GM21528 (cell line): ENCODE measurements at regions not wholly inside any gene's neighbourhood (a gene's known extent, or its start where the extent isn't known, plus 50 kb on each side); places are given as distances from the start of the nearest gene placed in this dataset.
"Not testable (repeated sequence)": the region's sequence is repeated elsewhere in the genome, so short reads cannot be mapped to it uniquely, and the experiment has no call there.

Experiments used
- ATAC-seq: cut with Tn5 transposase; IDR thresholded peaks from one replicate; pipeline ENCODE4 v1.9.1; 2021; ENCODE audit warnings: mild to moderate bottlenecking, moderate library complexity; ENCODE audit not compliant: unreplicated experiment, low FRiP score

DNA sequence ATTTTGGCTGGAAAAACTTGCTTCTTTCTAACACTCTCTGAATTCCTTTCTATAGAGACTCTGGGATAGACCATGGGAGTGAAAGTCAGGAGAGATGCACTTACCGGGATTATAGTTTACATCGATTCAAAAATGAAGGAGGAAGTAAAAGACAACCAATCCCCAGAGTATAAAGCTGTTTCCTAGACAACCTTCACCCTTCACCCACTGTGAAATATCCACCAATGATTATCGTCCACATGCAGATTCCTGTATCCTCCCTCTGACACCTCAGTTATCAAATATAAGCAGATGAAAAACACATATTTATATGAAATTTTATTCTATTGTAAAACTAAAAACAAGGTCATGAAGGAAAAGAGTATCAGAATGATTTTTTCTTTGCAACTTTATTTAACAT is 258.8 kb upstream of the GK2 start:
- ATAC-seq = no peak

DNA sequence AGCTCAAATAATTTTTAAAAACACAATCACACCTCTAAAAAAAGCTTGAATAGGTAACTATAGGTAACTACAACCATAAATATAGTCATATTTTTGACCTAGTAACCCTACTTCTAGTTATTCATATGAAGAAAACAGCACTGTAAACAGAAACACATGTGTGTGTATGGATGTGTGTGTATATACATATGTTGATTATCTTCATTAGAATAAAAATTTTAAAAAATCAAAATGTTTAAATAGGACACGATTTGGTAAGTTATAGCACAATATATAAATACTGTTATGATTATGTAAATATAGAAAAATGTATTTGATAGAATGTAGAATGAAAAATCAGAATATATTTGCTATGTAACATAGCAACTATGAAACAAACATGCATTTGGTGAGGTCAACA is 258.1 kb upstream of the GK2 start:
- ATAC-seq = no peak

DNA sequence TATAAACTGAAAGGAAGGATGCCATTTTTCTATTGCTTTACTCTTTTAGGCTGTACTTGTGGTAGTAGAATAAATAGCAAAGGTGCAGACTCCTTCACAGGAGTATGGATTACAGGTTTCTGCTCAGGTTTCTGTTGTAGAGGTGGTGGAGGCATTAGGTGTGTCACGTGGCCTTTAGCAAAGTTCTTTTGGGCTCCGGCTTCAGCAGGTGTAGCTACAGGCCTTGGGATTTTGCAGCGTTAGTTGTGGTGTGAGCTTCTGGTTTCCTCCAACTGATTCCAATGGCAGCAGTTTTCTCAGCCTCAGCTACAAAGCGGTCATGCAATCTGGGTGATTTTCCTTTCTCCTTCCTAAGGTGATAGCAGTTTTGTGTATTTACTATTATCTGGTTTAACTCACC is 255.8 kb upstream of the GK2 start:
- no peak for ATAC-seq

DNA sequence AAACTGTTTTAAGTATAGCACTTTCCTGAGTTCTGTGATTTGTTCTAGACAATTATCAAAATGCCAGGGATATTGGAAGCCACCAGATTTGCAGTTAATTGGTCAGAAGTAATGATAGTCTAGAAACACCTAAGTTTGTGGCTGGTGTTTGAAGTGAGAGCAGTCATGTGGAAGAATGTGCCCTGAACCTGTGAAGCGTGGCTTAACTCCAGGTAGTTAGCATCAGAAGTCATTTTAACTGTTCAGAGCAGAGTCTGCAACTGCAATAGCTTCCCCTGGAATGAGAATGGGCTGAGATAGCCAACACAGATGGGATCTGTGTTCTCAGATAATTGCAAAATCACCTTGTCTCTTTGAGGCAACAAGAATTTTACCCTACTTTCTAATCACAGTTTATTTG is 255.1 kb upstream of the GK2 start:
- ATAC-seq = no peak

DNA sequence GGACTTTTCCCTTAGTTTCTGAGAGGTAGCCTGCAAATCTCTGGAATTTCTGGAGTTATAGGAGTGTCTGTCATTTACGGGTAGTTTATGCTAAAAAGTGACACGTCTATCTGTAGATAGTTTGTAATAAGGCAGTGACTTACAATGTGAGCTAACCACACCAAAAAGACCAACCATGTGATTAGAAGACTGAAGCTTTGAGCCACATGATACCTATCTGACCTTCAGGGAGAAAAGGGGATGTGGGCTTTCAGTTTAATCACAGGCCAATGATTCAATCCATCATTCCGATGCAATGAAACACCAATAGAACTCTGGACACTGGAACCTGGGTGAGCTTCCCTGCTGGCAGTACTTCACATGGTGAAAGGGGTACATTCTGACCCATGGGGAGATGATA is 254.6 kb upstream of the GK2 start:
- no peak for ATAC-seq

DNA sequence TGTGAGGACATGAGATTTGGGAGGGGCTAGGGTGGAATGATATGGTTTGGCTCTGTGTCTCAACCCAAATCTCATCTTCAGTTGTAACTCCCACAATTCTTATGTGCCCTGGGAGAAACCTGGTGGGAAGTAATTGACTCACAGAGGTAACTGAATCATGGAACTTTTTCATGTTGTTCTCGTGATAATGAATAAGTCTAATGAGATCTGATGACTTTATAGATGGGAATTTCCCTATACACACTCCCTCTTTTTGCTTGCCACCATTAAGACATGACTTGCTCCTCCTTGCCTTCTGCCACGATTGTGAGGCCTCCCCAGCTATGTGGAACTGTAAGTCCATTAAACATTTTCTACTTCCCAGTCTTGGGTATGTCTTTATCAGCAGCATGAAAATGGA is 253.2 kb upstream of the GK2 start:
- no peak for ATAC-seq

DNA sequence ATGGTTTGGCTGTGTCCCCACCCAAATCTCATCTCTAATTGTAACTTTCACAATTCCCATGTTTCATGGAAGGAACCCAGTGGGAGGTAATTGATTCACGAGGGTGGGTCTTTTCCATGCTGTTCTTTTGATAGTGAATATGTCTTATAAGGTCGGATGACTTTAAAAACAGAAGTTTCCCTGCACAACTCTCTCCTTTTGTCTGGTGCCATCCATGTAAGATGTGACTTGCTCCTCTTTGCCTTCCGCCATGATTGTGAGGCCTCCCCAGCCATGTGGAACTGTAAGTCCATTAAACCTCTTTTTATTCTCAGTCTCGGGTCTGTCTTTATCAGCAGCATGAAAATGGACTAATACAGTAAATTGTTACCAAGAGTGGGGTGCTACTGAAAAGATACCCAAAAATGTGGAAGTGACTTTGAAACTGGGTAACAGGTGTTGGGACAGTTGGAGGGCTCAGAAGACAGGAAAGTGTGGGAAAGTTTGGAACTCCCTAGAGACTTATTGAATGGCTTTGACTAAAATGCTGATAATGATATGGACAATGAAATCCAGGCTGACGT is 251.4 kb upstream of the GK2 start:
- not testable (repeated sequence) for ATAC-seq

DNA sequence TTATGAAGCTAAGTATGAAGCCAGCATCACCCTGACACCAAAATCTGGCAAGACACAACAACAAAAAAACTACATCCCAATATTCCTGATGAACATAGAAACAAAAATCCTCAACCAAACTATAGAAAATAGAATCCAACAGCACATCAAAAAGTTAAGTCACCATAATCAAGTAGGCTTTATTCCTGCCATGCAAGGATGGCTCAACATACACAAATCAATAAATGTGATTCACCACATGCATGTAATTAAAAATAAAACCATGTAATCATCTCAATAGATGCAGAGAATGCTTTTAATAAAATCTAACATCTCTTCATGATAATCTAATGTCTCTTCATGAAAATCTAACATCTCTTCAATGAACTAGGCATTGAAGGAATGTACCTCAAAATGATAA is 249.4 kb upstream of the GK2 start:
- ATAC-seq = no peak

DNA sequence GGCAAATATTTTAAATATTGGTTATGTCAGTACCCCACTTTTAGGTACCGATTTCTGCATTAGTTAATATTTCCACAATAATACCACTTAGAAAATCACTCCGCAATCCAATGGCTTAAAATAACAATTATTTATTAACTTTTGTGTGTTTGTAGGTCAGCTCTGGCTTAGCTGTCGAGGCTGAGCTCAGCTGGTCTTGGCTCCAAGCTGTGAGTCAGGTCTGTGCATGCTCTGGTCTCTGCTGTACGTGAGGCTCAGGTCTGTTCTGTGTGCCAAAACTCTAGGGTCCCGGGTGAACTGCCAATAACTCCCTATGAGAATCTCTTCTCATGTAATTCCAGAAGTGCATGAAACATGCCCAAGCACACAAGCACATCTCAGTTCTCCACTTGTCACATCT is 245.8 kb upstream of the GK2 start:
- ATAC-seq = no peak

DNA sequence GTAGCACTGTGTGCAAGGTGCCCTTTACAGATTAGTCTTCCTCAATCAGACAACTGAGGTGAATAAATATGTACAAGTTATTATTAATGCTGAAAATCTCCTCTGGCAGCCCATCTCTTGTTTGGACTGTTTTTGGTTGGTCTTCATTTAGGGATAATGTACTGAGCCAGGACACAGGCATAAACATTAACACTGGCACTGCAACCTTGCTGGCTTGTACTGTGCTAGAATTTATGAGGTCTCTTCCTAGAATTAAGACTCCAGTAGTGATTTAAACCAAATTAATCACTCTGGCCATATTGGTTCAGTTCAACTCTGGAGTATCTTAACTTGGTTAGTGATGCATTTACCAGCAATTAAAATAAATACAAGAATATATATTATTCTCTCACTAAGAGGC is 244.7 kb upstream of the GK2 start:
- no peak for ATAC-seq

DNA sequence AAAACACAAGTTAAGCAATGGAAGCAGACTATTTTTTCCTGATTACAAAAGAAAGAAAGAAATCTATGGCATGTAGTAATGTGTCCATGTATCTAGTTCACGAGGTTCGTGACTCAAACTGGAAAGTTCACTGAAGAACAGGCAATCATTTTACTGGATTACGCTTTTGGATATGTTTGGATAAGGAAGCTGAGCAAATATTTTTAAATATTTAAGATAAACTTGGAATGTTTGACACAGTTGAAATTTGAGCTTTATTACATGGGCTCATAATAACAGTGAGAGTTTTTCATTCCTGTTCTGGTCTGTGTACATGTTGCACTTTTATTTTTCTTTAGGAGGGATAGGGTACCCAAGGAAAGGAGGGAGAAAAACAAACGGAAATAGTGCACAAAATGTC is 244.2 kb upstream of the GK2 start:
- ATAC-seq = no peak

DNA sequence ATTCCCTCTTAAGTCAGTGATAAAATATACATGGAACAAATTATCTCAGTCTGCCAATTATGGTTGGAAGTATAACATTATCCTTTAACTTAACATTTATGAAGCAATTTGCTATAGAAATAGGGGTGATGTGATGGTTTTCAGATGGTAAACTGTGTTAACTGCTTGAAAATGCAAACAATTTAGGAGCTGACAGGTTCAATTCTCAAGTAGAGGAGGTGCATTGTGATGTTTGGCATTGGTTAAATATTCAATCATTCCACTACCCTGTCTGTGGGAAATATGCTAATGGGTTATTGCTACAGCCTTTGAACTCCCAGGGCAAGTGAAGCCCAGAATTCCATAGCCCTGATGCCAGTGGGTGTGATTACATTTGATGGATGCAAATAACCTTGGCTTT is 243.4 kb upstream of the GK2 start:
- ATAC-seq = no peak

DNA sequence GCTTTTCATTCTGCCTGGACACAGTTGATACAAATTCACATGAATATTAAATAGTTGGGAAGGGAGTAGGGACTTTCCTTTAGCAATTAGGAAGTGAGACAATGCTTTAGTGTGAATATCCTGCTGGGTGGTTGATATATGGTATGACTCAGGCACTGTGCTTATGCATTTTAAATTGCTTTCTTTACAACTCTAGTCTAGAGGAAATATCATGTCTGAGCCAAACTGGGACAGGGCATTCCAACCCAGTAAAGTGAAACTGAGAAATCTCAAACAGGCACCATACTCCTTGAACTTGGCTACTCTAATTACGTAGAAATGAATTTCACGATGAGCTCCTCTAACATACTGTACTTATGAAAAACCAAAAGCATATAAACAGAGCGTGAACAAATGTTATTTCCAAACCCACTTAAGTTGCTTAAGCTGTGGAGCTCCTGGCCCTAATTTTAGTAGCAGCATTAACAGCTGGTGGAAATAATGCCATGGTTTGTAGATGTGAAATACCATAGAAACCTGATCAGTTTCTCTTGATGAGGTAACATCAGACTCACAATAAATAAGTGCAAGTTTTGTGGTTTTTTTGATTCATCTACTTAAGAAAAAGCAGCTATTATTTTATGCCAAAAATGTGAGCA is 242.9 kb upstream of the GK2 start:
- no peak for ATAC-seq

DNA sequence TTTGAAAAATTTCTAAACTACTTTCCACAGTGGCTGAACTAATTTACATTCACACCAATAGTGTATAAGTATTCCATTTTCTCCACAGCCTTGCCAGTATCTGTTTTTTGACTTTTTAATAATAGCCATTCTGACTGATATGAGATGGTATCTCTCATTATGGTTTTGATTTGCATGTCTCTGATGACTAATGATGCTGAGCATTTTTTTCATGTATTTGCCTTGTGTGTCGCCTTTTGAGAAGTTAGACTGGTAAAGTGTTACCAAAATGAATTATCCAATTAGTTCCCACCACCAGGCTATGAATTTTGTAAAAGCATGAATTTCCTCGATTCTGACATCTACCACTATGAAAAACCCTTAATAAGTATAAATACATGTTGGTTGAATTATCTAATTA is 242.2 kb upstream of the GK2 start:
- no peak for ATAC-seq

DNA sequence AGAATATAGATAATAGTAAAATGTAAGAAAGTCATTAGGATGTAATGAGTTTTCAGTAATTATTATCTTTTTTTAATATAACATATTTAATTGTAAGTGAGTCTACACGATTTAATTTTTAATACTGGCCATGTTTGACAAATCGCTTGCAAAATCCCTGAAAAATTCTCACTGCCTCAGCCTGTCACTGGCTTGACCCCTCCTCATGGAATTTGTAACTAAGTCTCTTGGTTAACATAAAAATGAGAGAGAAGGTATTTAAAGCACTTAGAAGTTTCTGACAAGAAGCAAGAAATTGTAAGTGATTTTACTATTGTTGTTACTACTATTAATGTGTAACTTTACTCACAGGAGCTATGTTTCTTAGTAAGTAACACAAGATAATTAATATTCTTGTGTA is 237.9 kb upstream of the GK2 start:
- ATAC-seq = no peak

DNA sequence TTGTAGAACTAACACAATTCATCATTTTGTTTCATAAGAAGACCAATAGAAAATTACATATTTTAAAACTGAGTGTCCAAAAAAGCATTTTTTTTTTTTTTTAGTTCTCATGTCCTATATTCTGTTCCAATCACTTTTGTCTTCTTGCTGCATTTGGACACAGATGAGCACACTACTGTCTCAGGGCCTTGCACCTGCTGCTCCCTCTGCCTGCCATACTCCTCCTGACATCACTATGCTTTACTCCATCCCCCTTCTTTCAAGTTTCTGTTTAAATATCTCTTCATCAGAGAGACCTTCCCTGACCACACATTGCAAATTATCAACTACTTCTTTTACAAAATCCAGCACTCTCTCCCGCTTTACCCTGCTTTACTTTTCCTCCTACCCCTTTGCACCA is 230.7 kb upstream of the GK2 start:
- no peak for ATAC-seq

DNA sequence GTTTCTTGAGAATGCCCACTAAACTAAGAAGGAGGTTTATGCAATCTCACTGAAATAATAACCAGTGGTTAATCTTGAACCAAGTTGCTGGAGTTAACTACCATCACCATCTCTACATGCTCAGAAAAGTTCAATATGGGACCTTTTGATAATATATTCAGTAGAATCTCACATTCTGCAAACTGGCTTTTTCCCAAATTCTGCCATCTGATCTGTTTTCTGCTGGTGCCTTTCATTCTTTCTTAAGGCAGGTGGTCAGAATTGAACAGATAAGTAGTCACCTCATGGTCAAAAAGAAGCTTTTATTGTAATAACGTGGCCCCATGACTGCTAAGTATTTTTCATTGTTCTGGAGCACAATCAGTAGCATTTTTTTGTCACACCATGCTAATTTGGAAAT is 229.0 kb upstream of the GK2 start:
- no peak for ATAC-seq

DNA sequence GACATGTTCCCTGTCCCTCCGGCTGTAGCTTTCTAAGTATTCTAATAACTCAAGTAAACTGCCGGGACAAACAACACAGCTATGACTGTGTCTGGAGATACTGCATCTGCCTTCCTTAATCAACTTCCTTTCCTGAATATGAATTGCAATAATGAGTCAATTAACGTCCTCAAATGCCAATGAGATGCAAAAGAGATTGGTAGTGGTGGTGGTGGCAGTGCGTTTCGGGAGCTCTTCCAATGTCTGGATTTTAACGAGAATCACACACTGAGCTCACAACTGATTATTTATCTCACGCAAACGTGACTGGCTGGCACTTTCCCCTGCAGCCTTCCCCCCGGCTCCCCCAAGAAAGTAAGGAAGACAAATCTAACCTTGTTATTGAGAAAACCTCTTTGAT is 226.1 kb upstream of the GK2 start:
- no peak for ATAC-seq

DNA sequence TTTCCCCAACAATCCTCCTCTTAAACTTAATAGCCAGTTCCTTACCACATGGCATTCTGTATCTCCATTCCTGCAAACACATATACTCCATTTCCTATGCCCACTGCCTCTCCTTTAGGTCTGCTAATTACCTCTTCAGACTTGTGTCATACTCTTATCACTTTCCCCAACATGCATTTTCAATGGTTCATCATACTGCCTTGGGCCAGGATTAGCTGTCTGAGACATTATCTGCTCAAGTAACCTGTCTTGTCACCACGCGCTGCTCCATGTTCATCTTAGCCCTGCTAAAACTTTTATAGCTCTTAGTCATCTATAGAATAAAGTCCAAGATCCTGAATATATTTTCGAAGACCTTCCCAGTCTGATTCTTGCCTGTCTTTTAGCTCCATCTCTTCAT is 224.1 kb upstream of the GK2 start:
- ATAC-seq = no peak

DNA sequence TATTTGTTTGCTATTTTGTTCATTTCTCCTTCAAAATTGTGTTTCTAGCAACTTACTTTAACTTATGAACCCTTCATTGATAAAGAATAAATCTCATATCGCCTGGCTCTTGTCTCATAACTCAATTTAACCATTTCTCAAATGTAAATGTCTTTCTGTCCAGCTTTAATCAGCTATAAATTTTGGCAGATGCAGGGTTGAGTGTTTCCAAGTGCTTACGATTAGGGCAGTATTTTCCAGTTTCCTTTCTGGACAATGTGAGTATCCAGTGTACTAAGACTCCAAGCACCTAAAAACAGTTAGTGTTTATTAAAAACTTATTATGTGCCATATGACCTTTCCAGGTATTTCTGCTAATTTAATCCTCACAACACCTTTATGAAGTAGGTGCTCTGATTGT is 218.6 kb upstream of the GK2 start:
- no peak for ATAC-seq

DNA sequence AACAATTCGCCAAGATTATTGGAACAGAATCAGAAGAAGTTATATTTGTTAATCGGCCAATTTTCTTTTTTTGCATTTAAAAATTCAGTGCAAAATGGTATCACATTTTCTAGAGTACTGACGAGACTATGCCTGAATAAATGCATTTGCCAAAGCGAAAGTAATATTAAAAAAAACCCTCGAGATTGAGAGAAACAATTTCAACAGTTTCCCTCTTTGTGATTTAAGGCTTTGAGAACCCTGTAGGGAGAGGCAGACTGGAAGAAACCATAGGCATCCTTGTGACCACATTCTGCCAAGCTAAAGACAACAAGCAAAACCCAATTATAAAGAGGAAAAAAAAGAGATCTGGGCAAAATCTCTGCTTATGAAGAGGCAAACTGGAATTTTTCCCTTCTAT is 218.1 kb upstream of the GK2 start:
- ATAC-seq = no peak

DNA sequence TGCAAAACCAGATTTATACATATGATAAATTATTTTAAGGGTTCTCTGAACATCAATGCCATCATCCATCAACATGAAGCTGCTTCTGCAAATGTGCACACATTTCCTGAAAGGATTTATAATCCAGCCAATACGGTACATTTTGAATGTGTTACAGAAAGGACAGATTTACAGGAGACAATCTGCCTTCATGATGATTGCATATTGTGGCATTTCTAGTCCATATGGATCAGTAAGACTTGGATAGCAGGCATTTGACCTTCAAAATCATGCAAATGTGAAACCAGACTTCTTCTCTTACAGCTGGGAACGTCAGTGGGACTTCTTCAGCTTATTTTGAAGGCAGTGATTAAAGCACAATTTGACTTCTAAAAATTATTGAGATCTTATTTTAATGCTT is 217.3 kb upstream of the GK2 start:
- ATAC-seq = no peak
